ENCODE measurements at regions not wholly inside any gene's neighbourhood (a gene's known extent, or its start where the extent isn't known, plus 50 kb on each side); places are given as distances from the start of the nearest gene placed in this dataset.
"Not testable (repeated sequence)": the region's sequence is repeated elsewhere in the genome, so short reads cannot be mapped to it uniquely, and the experiment has no call there.

GRCh38 chr11:82185925-82186324 is 547.7 kb downstream of the FAM181B start:
- DNase-seq (no peak), ATAC-seq (no peak)
- no peak for TF ChIP-seq POLR2A (IDR thresholded peaks at IDR 0.05)
- no peak for TF ChIP-seq CTCF (IDR thresholded peaks at IDR 0.05 in 4 of 5, conservative IDR thresholded peaks at IDR 0.05 in 1 of 5)
- intact Hi-C loops (cut with DNase I; ENCODE audit: low total_unique reads), result no loop called here
- Histone ChIP-seq H3K27me3 (no peaks in the 10 kb centered on the region), H3K4me1 (no peaks in the 10 kb centered on the region), H3K9me3 (no peaks in the 10 kb centered on the region), H3K27ac (no peak overlapping the region), H3K36me3 (no peaks in the 10 kb centered on the region), H3K4me3 (no peak overlapping the region)
- in situ Hi-C loops (cut with MboI; ENCODE audit: low sequenced_read_pairs in 4 of 4), result no loop called here

- no peak for DNase-seq
- in situ Hi-C loops (cut with MboI; ENCODE audit: low sequenced_read_pairs in 4 of 4), result no loop called here
- no peak for TF ChIP-seq CTCF (IDR thresholded peaks at IDR 0.05 in 4 of 5, conservative IDR thresholded peaks at IDR 0.05 in 1 of 5)
- TF ChIP-seq POLR2A (IDR thresholded peaks at IDR 0.05), result no peak
- Histone ChIP-seq H3K27ac (no peak overlapping the region), H3K27me3 (no peaks in the 10 kb centered on the region), H3K4me1 (no peaks in the 10 kb centered on the region), H3K4me3 (no peak overlapping the region), H3K9me3 (no peaks in the 10 kb centered on the region), H3K36me3 (no peaks in the 10 kb centered on the region)
- ATAC-seq, result no peak
- intact Hi-C loops (cut with DNase I; ENCODE audit: low total_unique reads), result no loop called here
Measured at GRCh38 chr11:82184966-82185365, 548.7 kb downstream of the FAM181B start.

- Histone ChIP-seq H3K4me1 (no peaks in the 10 kb centered on the region), H3K4me3 (no peak overlapping the region), H3K36me3 (no peaks in the 10 kb centered on the region), H3K27ac (no peak overlapping the region), H3K27me3 (no peaks in the 10 kb centered on the region), H3K9me3 (no peaks in the 10 kb centered on the region)
- ATAC-seq, result no peak
- intact Hi-C loops (cut with DNase I; ENCODE audit: low total_unique reads), result no loop called here
- in situ Hi-C loops (cut with MboI; ENCODE audit: low sequenced_read_pairs in 4 of 4), result no loop called here
- no peak for DNase-seq
- TF ChIP-seq POLR2A (IDR thresholded peaks at IDR 0.05), result no peak
- TF ChIP-seq CTCF (IDR thresholded peaks at IDR 0.05 in 4 of 5, conservative IDR thresholded peaks at IDR 0.05 in 1 of 5), result no peak
Measured at GRCh38 chr11:82183346-82183745, 550.3 kb downstream of the FAM181B start.

- H3K9me3 ChIP-seq; H3K4me1 ChIP-seq; DNase-seq; H3K27me3 ChIP-seq; in situ Hi-C loops (cut with MboI; ENCODE audit: low sequenced_read_pairs in 4 of 4); ATAC-seq; H3K4me3 ChIP-seq; intact Hi-C loops (cut with DNase I; ENCODE audit: low total_unique reads); H3K27ac ChIP-seq; H3K36me3 ChIP-seq: not testable (repeated sequence)
Measured at GRCh38 chr11:82182697-82183096, 551.0 kb downstream of the FAM181B start.

GRCh38 chr11:82181796-82182195 is 551.9 kb downstream of the FAM181B start:
- ATAC-seq; H3K9me3 ChIP-seq; in situ Hi-C loops (cut with MboI; ENCODE audit: low sequenced_read_pairs in 4 of 4); H3K36me3 ChIP-seq; intact Hi-C loops (cut with DNase I; ENCODE audit: low total_unique reads); DNase-seq; H3K27ac ChIP-seq; H3K4me1 ChIP-seq; H3K4me3 ChIP-seq; H3K27me3 ChIP-seq: not testable (repeated sequence)

GRCh38 chr11:82176945-82177344 is 556.7 kb downstream of the FAM181B start:
- no peak overlapping the region for H3K27ac ChIP-seq
- no peaks in the 10 kb centered on the region for H3K9me3 ChIP-seq
- H3K4me1 ChIP-seq, result no peaks in the 10 kb centered on the region
- H3K4me3 ChIP-seq, result no peak overlapping the region
- H3K27me3 ChIP-seq, result no peaks in the 10 kb centered on the region
- intact Hi-C loops (cut with DNase I; ENCODE audit: low total_unique reads) (no loop called here), in situ Hi-C loops (cut with MboI; ENCODE audit: low sequenced_read_pairs in 4 of 4) (no loop called here)
- H3K36me3 ChIP-seq, result no peaks in the 10 kb centered on the region
- ATAC-seq (no peak), DNase-seq (no peak)
- TF ChIP-seq POLR2A (IDR thresholded peaks at IDR 0.05) (no peak), CTCF (IDR thresholded peaks at IDR 0.05 in 4 of 5, conservative IDR thresholded peaks at IDR 0.05 in 1 of 5) (no peak)

Data from gastrocnemius medialis (tissue), 4 donors.